HCT116 (cell line): ENCODE measurements at regions not wholly inside any gene's neighbourhood (a gene's known extent, or its start where the extent isn't known, plus 50 kb on each side); places are given as distances from the start of the nearest gene placed in this dataset.

ENCODE experiments used
- ATAC-seq: fragments of 200-7000 bp; cut with Tn5 transposase; 2 replicates; pipeline ENCODE4 v1.9.1; 2020; ENCODE audit warnings: mild to moderate bottlenecking, moderate library complexity
- BruUV-seq: library from RNA; stranded (reverse); fragments of 400-500 nt; replicated peaks from 2 replicates; lab custom pipeline; 2021; lab: Mats Ljungman, UMichigan
- CTCF ChIA-PET: fragments of 300-600 bp; sonication (Branson Sonifier 250); formaldehyde crosslinking; loops from one replicate; lab custom pipeline; 2021; ENCODE audit warnings: antibody characterized with exemption; lab: Charles Lee
- POLR2A ChIA-PET: fragments of 300-600, 350-600 bp; sonication (Branson Sonifier 250); formaldehyde crosslinking; loops from one replicate; lab custom pipeline; 2021; ENCODE audit warnings: antibody characterized with exemption; lab: Charles Lee
- RAD21 ChIA-PET, 2 experiments: fragments of 300-600 bp; sonication (Branson Sonifier 250); formaldehyde crosslinking; loops; one replicate each; lab custom pipeline; 2023; ENCODE audit warnings: low total read pairs in 2 of 2; ENCODE audit not compliant: uncharacterized antibody in 2 of 2, unreplicated experiment in 2 of 2, low non-redundant PET in 1 of 2; lab: Charles Lee
- DNase-seq: peaks from one replicate; pipeline ENCODE4 v3.0.0-alpha.2; 2010; ENCODE audit warnings: low read depth, low spot score
- H2AFZ ChIP-seq: fragments of 200-600 bp; shearing (Covaris generic), sonication (generic); 2 replicates; pipeline ENCODE4 v1.6.1; 2017; ENCODE audit warnings: low read depth, mixed run types, mixed read lengths, antibody characterized with exemption, low read length; ENCODE audit not compliant: poor library complexity, severe bottlenecking
- H3K27ac ChIP-seq: 2 replicates; pipeline ENCODE4 v1.5.1; 2012; ENCODE audit warnings: low read depth, low read length
- H3K27me3 ChIP-seq: fragments of 200-600 bp; sonication (generic); 2 replicates; pipeline ENCODE4 v1.6.1; 2016; ENCODE audit warnings: mixed run types, low read length, mixed read lengths; ENCODE audit not compliant: insufficient read depth
- H3K36me3 ChIP-seq, 2 experiments: fragments of 200-500 bp in 1 of 2; fragments of 200-600 bp in 1 of 2; sonication (Bioruptor generic) in 1 of 2; sonication (generic) in 1 of 2; 2 replicates each; pipeline versions ENCODE4 v1.5.1 to v1.6.1; 2014 to 2016; ENCODE audit warnings: low read length in 2 of 2, inconsistent platforms in 1 of 2, mixed read lengths in 1 of 2, mixed run types in 1 of 2; ENCODE audit not compliant: insufficient read depth in 2 of 2, control insufficient read depth in 1 of 2
- H3K4me1 ChIP-seq, 2 experiments: fragments of 200-600 bp in 1 of 2; sonication (generic) in 1 of 2; 2 replicates each; pipeline versions ENCODE4 v1.5.1 to v1.6.1; 2012 to 2017; ENCODE audit warnings: low read length in 2 of 2, inconsistent platforms in 1 of 2, mild to moderate bottlenecking in 1 of 2, mixed read lengths in 1 of 2, mixed run types in 1 of 2, moderate library complexity in 1 of 2; ENCODE audit not compliant: insufficient read depth in 2 of 2, control insufficient read depth in 1 of 2
- H3K4me2 ChIP-seq: fragments of 200-600 bp; sonication (generic); 2 replicates; pipeline ENCODE4 v1.6.1; 2017; ENCODE audit warnings: mixed run types, low read length, mixed read lengths
- H3K4me3 ChIP-seq, 2 experiments: fragments of 200-600 bp in 1 of 2; sonication (generic) in 1 of 2; replicated peaks in 1 of 2; 2 replicates each; pipeline ENCODE4 v1.5.1; 2011 to 2016; ENCODE audit warnings: low read length in 2 of 2, control low read depth in 1 of 2, low read depth in 1 of 2, mild to moderate bottlenecking in 1 of 2, mixed read lengths in 1 of 2, mixed run types in 1 of 2
- H3K79me2 ChIP-seq: fragments of 200-600 bp; sonication (generic); 2 replicates; pipeline ENCODE4 v1.6.1; 2017; ENCODE audit warnings: mild to moderate bottlenecking, mixed run types, low read length, moderate library complexity, mixed read lengths; ENCODE audit not compliant: insufficient read depth
- H3K9ac ChIP-seq: fragments of 200-600 bp; sonication (generic); 2 replicates; pipeline ENCODE4 v1.6.1; 2016; ENCODE audit warnings: low read length, mixed read lengths
- H3K9me2 ChIP-seq: fragments of 200-600 bp; sonication (generic), shearing (Covaris generic); 2 replicates; pipeline ENCODE4 v1.6.1; 2017; ENCODE audit warnings: mixed run types, mild to moderate bottlenecking, moderate library complexity; ENCODE audit not compliant: insufficient read depth
- H3K9me3 ChIP-seq, 2 experiments: fragments of 200-500 bp in 1 of 2; fragments of 200-600 bp in 1 of 2; sonication (Bioruptor generic) in 1 of 2; sonication (generic) in 1 of 2; 2 replicates each; pipeline ENCODE4 v1.6.1; 2014 to 2017; ENCODE audit warnings: low read length in 2 of 2, mixed read lengths in 2 of 2, inconsistent platforms in 1 of 2, low read depth in 1 of 2, mild to moderate bottlenecking in 1 of 2, mixed run types in 1 of 2, moderate library complexity in 1 of 2; ENCODE audit not compliant: control insufficient read depth in 1 of 2, insufficient read depth in 1 of 2
- H4K20me1 ChIP-seq: fragments of 200-600 bp; sonication (generic), shearing (Covaris generic); 2 replicates; pipeline ENCODE4 v1.6.1; 2017; ENCODE audit warnings: mixed run types, mild to moderate bottlenecking, moderate library complexity; ENCODE audit not compliant: insufficient read depth
- ATF3 ChIP-seq: IDR thresholded peaks from 2 replicates; pipeline ENCODE4 v1.6.1; 2012
- CBX3 ChIP-seq: IDR thresholded peaks from 2 replicates; pipeline ENCODE4 v1.6.1; 2012; ENCODE audit warnings: low read depth
- CEBPB ChIP-seq: IDR thresholded peaks from 2 replicates; pipeline ENCODE4 v1.6.1; 2012; ENCODE audit warnings: low read depth
- ELF1 ChIP-seq: IDR thresholded peaks from 2 replicates; pipeline ENCODE4 v1.6.1; 2012; ENCODE audit warnings: low read depth, borderline replicate concordance
- EZH2 ChIP-seq: fragments of 200-600 bp; sonication (generic); IDR thresholded peaks from 2 replicates; pipeline ENCODE4 v1.6.1; 2017; ENCODE audit warnings: antibody characterized with exemption, mixed run types
- JUND ChIP-seq: IDR thresholded peaks from 2 replicates; pipeline ENCODE4 v1.6.1; 2012
- MAX ChIP-seq: IDR thresholded peaks from 2 replicates; pipeline ENCODE4 v1.6.1; 2012
- POLR2A ChIP-seq: IDR thresholded peaks from 2 replicates; pipeline ENCODE4 v1.7.0; 2011; ENCODE audit warnings: borderline replicate concordance; ENCODE audit not compliant: insufficient read depth, insufficient read length; ENCODE audit errors: extremely low read depth
- RAD21 ChIP-seq: IDR thresholded peaks from 2 replicates; pipeline ENCODE4 v1.6.1; 2012; ENCODE audit warnings: low read depth, mild to moderate bottlenecking
- REST ChIP-seq: IDR thresholded peaks from 2 replicates; pipeline ENCODE4 v1.6.1; 2012; ENCODE audit warnings: low read depth
- SIN3A ChIP-seq: IDR thresholded peaks from 2 replicates; pipeline ENCODE4 v1.6.1; 2012; ENCODE audit warnings: low read depth
- SRF ChIP-seq: IDR thresholded peaks from 2 replicates; pipeline ENCODE4 v1.6.1; 2012; ENCODE audit warnings: low read depth
- ZFX ChIP-seq: fragments of 450-650 bp; IDR thresholded peaks from 2 replicates; pipeline ENCODE4 v1.6.1; 2017
- intact Hi-C: fragments of 100-400 bp; cut with micrococcal nuclease; formaldehyde crosslinking; loops from 2 replicates; pipeline ENCODE4 v1.10.0; 2022

GRCh38 chr5:63727583-63727982 lies 234.7 kb downstream of the HTR1A start:
- H3K9ac ChIP-seq: no peak overlapping the region
- ChIA-PET CTCF (no interaction called here), POLR2A (no interaction called here), RAD21 (no interaction called here)
- DNase-seq (no peak), ATAC-seq (no peak)
- no peaks in the 10 kb centered on the region for H3K36me3 ChIP-seq
- TF ChIP-seq ZFX: no peak
- TF ChIP-seq ATF3: no peak
- TF ChIP-seq SRF: no peak
- no peak for TF ChIP-seq MAX
- TF ChIP-seq CEBPB: no peak
- TF ChIP-seq ELF1: no peak
- TF ChIP-seq JUND: no peak
- no peak for TF ChIP-seq SIN3A
- TF ChIP-seq EZH2: no peak
- TF ChIP-seq REST: no peak
- no peak for TF ChIP-seq RAD21
- TF ChIP-seq POLR2A: no peak
- TF ChIP-seq CBX3: no peak
- no peaks in the 10 kb centered on the region for H4K20me1 ChIP-seq
- no peaks in the 10 kb centered on the region for H3K27me3 ChIP-seq
- H3K9me2 ChIP-seq: no peaks in the 10 kb centered on the region
- BruUV-seq: no TSS peak
- intact Hi-C loops: no loop called here
- no peak overlapping the region for H3K4me3 ChIP-seq
- no peak overlapping the region for H3K4me2 ChIP-seq
- H3K79me2 ChIP-seq: no peaks in the 10 kb centered on the region
- H3K27ac ChIP-seq: no peak overlapping the region
- peaks cover 3 to 8% of the 10 kb centered on the region in 2 experiments; a peak in 2 of 4 replicates for H3K9me3 ChIP-seq
- H2AFZ ChIP-seq: no peak overlapping the region
- no peaks in the 10 kb centered on the region for H3K4me1 ChIP-seq
